H1 (cell line): ENCODE measurements at regions not wholly inside any gene's neighbourhood (a gene's known extent, or its start where the extent isn't known, plus 50 kb on each side); places are given as distances from the start of the nearest gene placed in this dataset.

Experiments used
- CTCF ChIA-PET: fragments of 300-600 bp; sonication (Branson Sonifier 250); formaldehyde crosslinking; loops from one replicate; lab custom pipeline; 2021; ENCODE audit not compliant: partially characterized antibody; lab: Charles Lee
- POLR2A ChIA-PET: fragments of 300-600 bp; sonication (Branson Sonifier 250); formaldehyde crosslinking; loops from one replicate; lab custom pipeline; 2021; ENCODE audit warnings: inconsistent platforms; ENCODE audit not compliant: partially characterized antibody; lab: Charles Lee
- DNase-seq, 2 experiments: peaks; one replicate each; pipeline versions ENCODE4 v3.0.0 to v3.0.0-alpha.2; 2010 to 2022; ENCODE audit warnings: low spot score in 2 of 2, low read depth in 1 of 2, mixed read lengths in 1 of 2
- FAIRE-seq: peaks from 2 replicates; lab custom pipeline; 2011; peaks lifted over from hg19 to GRCh38; lab: Jason Lieb, UNC
- H2AFZ ChIP-seq: 2 replicates; pipeline ENCODE4 v1.8.1; 2012; ENCODE audit warnings: low read length, inconsistent platforms
- H2AK5ac ChIP-seq: 2 replicates; pipeline ENCODE4 v1.6.1; 2013; ENCODE audit warnings: low read depth, low read length
- H2BK120ac ChIP-seq: replicated peaks from 2 replicates; pipeline ENCODE3; 2013; ENCODE audit warnings: low read depth, low read length, inconsistent platforms
- H2BK12ac ChIP-seq: 2 replicates; pipeline ENCODE4 v1.6.1; 2013; ENCODE audit warnings: low read depth, low read length
- H2BK15ac ChIP-seq: 2 replicates; pipeline ENCODE4 v1.6.1; 2013; ENCODE audit warnings: low read length
- H2BK20ac ChIP-seq: 2 replicates; pipeline ENCODE4 v1.6.1; 2013; ENCODE audit warnings: low read length
- H2BK5ac ChIP-seq: 2 replicates; pipeline ENCODE4 v1.6.1; 2013; ENCODE audit warnings: low read depth, low read length
- H3K14ac ChIP-seq: 2 replicates; pipeline ENCODE4 v1.6.1; 2013; ENCODE audit warnings: inconsistent platforms; ENCODE audit not compliant: insufficient read length
- H3K18ac ChIP-seq: 2 replicates; pipeline ENCODE4 v1.6.1; 2013; ENCODE audit warnings: low read length; ENCODE audit errors: extremely low read depth
- H3K23ac ChIP-seq: 2 replicates; pipeline ENCODE4 v1.6.1; 2013; ENCODE audit warnings: inconsistent platforms; ENCODE audit not compliant: insufficient read length
- H3K23me2 ChIP-seq: 2 replicates; pipeline ENCODE4 v1.6.1; 2013; ENCODE audit warnings: low read depth, low read length
- H3K27ac ChIP-seq: 2 replicates; pipeline ENCODE4 v1.6.1; 2011; ENCODE audit warnings: low read depth, low read length, inconsistent platforms
- H3K27me3 ChIP-seq, 4 experiments: replicated peaks in 1 of 4; 1 replicate in 1 of 4; 2 replicates in 3 of 4; pipeline versions ENCODE4 v1.6.1 to v1.8.1; 2011 to 2013; ENCODE audit warnings: low read length in 3 of 4, mild to moderate bottlenecking in 3 of 4, inconsistent platforms in 2 of 4, mixed read lengths in 2 of 4, moderate library complexity in 1 of 4; ENCODE audit not compliant: control insufficient read depth in 3 of 4, insufficient read depth in 3 of 4; ENCODE audit errors: extremely low read depth in 1 of 4
- H3K36me3 ChIP-seq, 4 experiments: 2 replicates each; pipeline versions ENCODE4 v1.6.1 to v1.8.1; 2011 to 2013; ENCODE audit warnings: mild to moderate bottlenecking in 4 of 4, low read length in 3 of 4, moderate library complexity in 2 of 4, control low read depth in 1 of 4, inconsistent platforms in 1 of 4; ENCODE audit not compliant: insufficient read depth in 4 of 4, control insufficient read depth in 2 of 4
- H3K4ac ChIP-seq: replicated peaks from 2 replicates; pipeline ENCODE3; 2013; ENCODE audit warnings: low read length, low read depth, mixed read lengths, inconsistent platforms; ENCODE audit not compliant: insufficient read length
- H3K4me1 ChIP-seq, 4 experiments: replicated peaks in 1 of 4; 1 replicate in 1 of 4; 2 replicates in 3 of 4; pipeline versions ENCODE4 v1.6.1 to v1.8.1; 2011 to 2013; ENCODE audit warnings: low read length in 3 of 4, inconsistent platforms in 2 of 4, mixed read lengths in 1 of 4; ENCODE audit not compliant: insufficient read depth in 4 of 4, control insufficient read depth in 3 of 4
- H3K4me2 ChIP-seq, 2 experiments: 2 replicates each; pipeline versions ENCODE4 v1.6.1 to v1.8.1; 2011 to 2013; ENCODE audit warnings: low read depth in 2 of 2, low read length in 2 of 2, control low read depth in 1 of 2, inconsistent platforms in 1 of 2, mild to moderate bottlenecking in 1 of 2; ENCODE audit not compliant: insufficient read depth in 1 of 2
- H3K4me3 ChIP-seq, 4 experiments: fragments of 200-600, 300-600 bp in 1 of 4; sonication (generic), shearing (Covaris generic), sonication (Bioruptor Twin) in 1 of 4; 2 replicates each; pipeline versions ENCODE4 v1.5.1 to v1.8.1; 2011 to 2016; ENCODE audit warnings: low read length in 4 of 4, low read depth in 3 of 4, control low read depth in 2 of 4, inconsistent platforms in 2 of 4, mild to moderate bottlenecking in 2 of 4, mixed read lengths in 1 of 4, moderate library complexity in 1 of 4; ENCODE audit not compliant: insufficient read depth in 2 of 4; ENCODE audit errors: extremely low read depth in 1 of 4
- H3K56ac ChIP-seq: replicated peaks from 2 replicates; pipeline ENCODE3; 2013; ENCODE audit warnings: low read depth, mild to moderate bottlenecking, mixed read lengths, low read length, inconsistent platforms; ENCODE audit not compliant: insufficient read length
- H3K79me1 ChIP-seq: 2 replicates; pipeline ENCODE4 v1.6.1; 2013; ENCODE audit warnings: low read depth, low read length, control low read depth
- H3K79me2 ChIP-seq, 2 experiments: 2 replicates each; pipeline versions ENCODE4 v1.6.1 to v1.8.1; 2012 to 2013; ENCODE audit warnings: low read length in 2 of 2, mild to moderate bottlenecking in 2 of 2, inconsistent platforms in 1 of 2; ENCODE audit not compliant: insufficient read depth in 2 of 2, control insufficient read depth in 1 of 2
- H3K9ac ChIP-seq, 4 experiments: replicated peaks in 1 of 4; 1 replicate in 1 of 4; 2 replicates in 3 of 4; pipeline versions ENCODE4 v1.6.1 to v1.8.1; 2011 to 2013; ENCODE audit warnings: low read depth in 3 of 4, low read length in 3 of 4, control low read depth in 2 of 4, mild to moderate bottlenecking in 2 of 4, moderate library complexity in 2 of 4, inconsistent platforms in 1 of 4; ENCODE audit errors: extremely low read depth in 1 of 4
- H3K9me3 ChIP-seq, 2 experiments: 2 replicates each; pipeline versions ENCODE4 v1.6.1 to v1.8.1; 2012 to 2013; ENCODE audit warnings: mild to moderate bottlenecking in 2 of 2, moderate library complexity in 2 of 2, control low read depth in 1 of 2, inconsistent platforms in 1 of 2, low read depth in 1 of 2, low read length in 1 of 2, mixed read lengths in 1 of 2; ENCODE audit not compliant: insufficient read depth in 2 of 2
- H4K20me1 ChIP-seq, 2 experiments: replicated peaks in 1 of 2; 2 replicates each; pipeline versions ENCODE3 to v1.8.1; 2011 to 2013; ENCODE audit warnings: inconsistent platforms in 2 of 2, low read length in 2 of 2, mild to moderate bottlenecking in 1 of 2; ENCODE audit not compliant: insufficient read depth in 2 of 2, control insufficient read depth in 1 of 2
- H4K5ac ChIP-seq: 2 replicates; pipeline ENCODE4 v1.6.1; 2013; ENCODE audit warnings: low read length, low read depth, mixed read lengths, inconsistent platforms; ENCODE audit not compliant: insufficient read length
- H4K8ac ChIP-seq: 2 replicates; pipeline ENCODE4 v1.8.0; 2013; ENCODE audit warnings: mild to moderate bottlenecking, moderate library complexity, low read length, inconsistent platforms; ENCODE audit not compliant: insufficient read depth; ENCODE audit errors: extremely low read depth
- H4K91ac ChIP-seq: replicated peaks from 2 replicates; pipeline ENCODE3; 2013; ENCODE audit warnings: low read length, mixed read lengths, inconsistent platforms; ENCODE audit not compliant: insufficient read length
- CHD1 ChIP-seq: IDR thresholded peaks from 2 replicates; pipeline ENCODE4 v1.6.1; 2012; ENCODE audit warnings: low read depth, low read length, improper control_type of control experiment
- CHD2 ChIP-seq: IDR thresholded peaks from 2 replicates; pipeline ENCODE4 v1.6.1; 2012; ENCODE audit warnings: low read length, improper control_type of control experiment
- EP300 ChIP-seq, 2 experiments: IDR thresholded peaks; 1 replicate in 1 of 2; 2 replicates in 1 of 2; pipeline ENCODE4 v1.6.1; 2011 to 2012; ENCODE audit warnings: low read depth in 2 of 2, low read length in 2 of 2, mild to moderate bottlenecking in 2 of 2, borderline replicate concordance in 1 of 2, inconsistent platforms in 1 of 2, moderate library complexity in 1 of 2
- PHF8 ChIP-seq: fragments of 200-600 bp; sonication (generic); conservative IDR thresholded peaks from 2 replicates; pipeline ENCODE4 v1.7.1; 2012; ENCODE audit warnings: low read depth, mild to moderate bottlenecking, inconsistent platforms, low read length, moderate library complexity
- SRF ChIP-seq: IDR thresholded peaks from 2 replicates; pipeline ENCODE4 v1.6.1; 2011; ENCODE audit warnings: mild to moderate bottlenecking, low read depth, low read length, moderate library complexity
- TAF1 ChIP-seq: IDR thresholded peaks from 2 replicates; pipeline ENCODE4 v1.6.1; 2011; ENCODE audit warnings: mild to moderate bottlenecking, low read depth, low read length
- WGBS, 2 experiments: shearing (Covaris generic) in 1 of 2; methylation state at CpG; one replicate each; pipeline versions ENCODE4 v1.1.6 to v1.1.7; 2013 to 2015; ENCODE audit warnings: low lambda C conversion rate in 2 of 2, mixed read lengths in 2 of 2, inconsistent platforms in 1 of 2, low coverage in 1 of 2, missing lambda C conversion rate in 1 of 2; ENCODE audit not compliant: insufficient replicate concordance in 2 of 2, insufficient coverage in 1 of 2, insufficient read length in 1 of 2; ENCODE audit errors: extremely low coverage in 1 of 2, missing lambda C conversion rate in 1 of 2; 5-methylcytosine and 5-hydroxymethylcytosine counted together

- no peaks in the 10 kb centered on the region for H3K9me3 ChIP-seq
- H3K14ac ChIP-seq: no peak overlapping the region
- H3K56ac ChIP-seq: no peak overlapping the region
- H2BK120ac ChIP-seq: no peak overlapping the region
- no peak overlapping the region for H2AFZ ChIP-seq
- H2BK12ac ChIP-seq: no peak overlapping the region
- no peaks in the 10 kb centered on the region for H3K79me1 ChIP-seq
- no peak overlapping the region for H3K23ac ChIP-seq
- H4K20me1 ChIP-seq: no peaks in the 10 kb centered on the region
- H3K27ac ChIP-seq: no peak overlapping the region
- H2BK20ac ChIP-seq: no peak overlapping the region
- FAIRE-seq: no peak
- H2BK5ac ChIP-seq: no peak overlapping the region
- H4K91ac ChIP-seq: no peak overlapping the region
- no peaks in the 10 kb centered on the region for H3K36me3 ChIP-seq
- H3K27me3 ChIP-seq: no peaks in the 10 kb centered on the region
- H3K23me2 ChIP-seq: no peaks in the 10 kb centered on the region
- no peak overlapping the region for H4K5ac ChIP-seq
- WGBS, 2 experiments: 92% methylated on average over 3 of the region's 3 CpGs; no CpG with 5 or more reads in 1 of the 2 experiments
- TF ChIP-seq SRF (no peak), TAF1 (no peak), EP300 (IDR thresholded peaks at IDR 0.05; ENCODE audit: borderline replicate concordance in 1 of 2, low read depth in 2 of 2, low read length in 2 of 2) (no peak), PHF8 (no peak), CHD2 (no peak), CHD1 (no peak)
- CTCF ChIA-PET: interaction anchor here (1.2 kb wide), 1 partner anchor 99 kb away, joined by 4 read pairs; no protein-coding TSS in a partner anchor
- no peak overlapping the region for H3K18ac ChIP-seq
- H4K8ac ChIP-seq: no peak overlapping the region
- H3K4me1 ChIP-seq: no peaks in the 10 kb centered on the region
- H3K4me3 ChIP-seq: no peak overlapping the region
- H3K4me2 ChIP-seq: no peak overlapping the region
- H3K4ac ChIP-seq: no peak overlapping the region
- POLR2A ChIA-PET: no interaction called here
- DNase-seq: no peak
- H3K9ac ChIP-seq: no peak overlapping the region
- H2AK5ac ChIP-seq: no peak overlapping the region
- no peak overlapping the region for H2BK15ac ChIP-seq
- no peaks in the 10 kb centered on the region for H3K79me2 ChIP-seq
These were observed 658.4 kb upstream of the NECTIN3 start for GRCh38 chr3:110413266-110413665.
